ENCODE measurements at regions not wholly inside any gene's neighbourhood (a gene's known extent, or its start where the extent isn't known, plus 50 kb on each side); places are given as distances from the start of the nearest gene placed in this dataset.
"Not testable (repeated sequence)": the region's sequence is repeated elsewhere in the genome, so short reads cannot be mapped to it uniquely, and the experiment has no call there.

DNA sequence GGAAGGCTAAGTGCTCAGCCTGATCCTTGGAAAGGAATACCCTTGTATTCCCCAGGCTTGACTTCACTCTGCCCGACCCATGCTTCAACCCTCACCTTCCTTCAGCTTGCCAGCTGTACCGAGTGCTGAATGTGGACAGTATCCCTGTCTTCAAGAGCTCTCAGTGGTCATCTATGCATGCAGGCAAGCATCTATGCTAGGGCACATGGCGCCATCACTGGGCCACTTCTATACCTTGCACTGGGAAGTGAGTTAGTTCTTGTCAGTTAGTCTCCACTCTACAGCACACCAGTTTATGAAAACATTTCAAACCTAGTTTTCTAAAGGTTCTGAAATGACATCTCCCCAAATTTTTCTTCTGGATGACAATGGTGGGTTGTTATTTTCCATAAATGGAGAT lies 82.0 kb upstream of the MYRIP start:
- no peak overlapping the region for H3K4me3 ChIP-seq
- in situ Hi-C loops (cut with MboI; ENCODE audit: low pct_unique_long_range_greater_than_20kb in 2 of 9, low sequenced_read_pairs in 9 of 9, unreplicated experiment in 9 of 9) = no loop called here
- H3K27ac ChIP-seq = no peak overlapping the region
- no peak for ATAC-seq (replicated peaks in 6 of 8)
- WGBS, 10 experiments = 16 to 100% (median 50%) methylated on average over 1 to 2 of the region's 3 CpGs; no CpG with 5 or more reads in 3 of the 10 experiments
- H3K4me1 ChIP-seq (replicated peaks in 1 of 2) = no peaks in the 10 kb centered on the region

DNA sequence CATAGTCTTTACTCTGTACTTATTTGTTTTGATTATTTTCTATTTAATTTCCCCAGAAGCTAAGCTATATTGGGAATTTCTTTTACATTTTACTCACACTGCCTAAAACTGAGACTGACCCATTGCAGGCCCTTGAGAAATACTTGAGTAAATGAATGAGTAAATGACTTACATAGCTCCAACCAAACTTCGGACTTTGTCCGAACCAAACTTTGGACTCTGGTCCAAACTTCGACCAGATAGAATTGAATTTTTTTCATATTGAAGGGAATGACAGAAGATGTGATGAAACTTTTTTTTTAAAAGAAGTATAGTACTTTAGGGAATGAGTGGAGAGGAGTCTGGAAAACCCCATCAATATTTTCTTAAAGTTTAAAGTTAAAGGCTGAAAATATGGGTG lies 75.6 kb upstream of the MYRIP start:
- H3K27ac ChIP-seq = no peak overlapping the region
- no peaks in the 10 kb centered on the region for H3K4me1 ChIP-seq (replicated peaks in 1 of 2)
- WGBS, 10 experiments = 0 to 89% (median 82%) methylated on average over 2 to 3 of the region's 3 CpGs
- ATAC-seq (replicated peaks in 6 of 8) = no peak
- H3K4me3 ChIP-seq = no peak overlapping the region
- in situ Hi-C loops (cut with MboI; ENCODE audit: low pct_unique_long_range_greater_than_20kb in 2 of 9, low sequenced_read_pairs in 9 of 9, unreplicated experiment in 9 of 9) = no loop called here

- ATAC-seq (replicated peaks in 6 of 8); H3K4me1 ChIP-seq (replicated peaks in 1 of 2); in situ Hi-C loops (cut with MboI; ENCODE audit: low pct_unique_long_range_greater_than_20kb in 2 of 9, low sequenced_read_pairs in 9 of 9, unreplicated experiment in 9 of 9); H3K27ac ChIP-seq; H3K4me3 ChIP-seq: not testable (repeated sequence)
- 80 to 100% methylated on average over 1 of the region's 1 CpG; no CpG with 5 or more reads in 8 of the 10 experiments for WGBS, 10 experiments
Measured at GRCh38 chr3:39739658-39740057, 69.8 kb upstream of the MYRIP start.

DNA sequence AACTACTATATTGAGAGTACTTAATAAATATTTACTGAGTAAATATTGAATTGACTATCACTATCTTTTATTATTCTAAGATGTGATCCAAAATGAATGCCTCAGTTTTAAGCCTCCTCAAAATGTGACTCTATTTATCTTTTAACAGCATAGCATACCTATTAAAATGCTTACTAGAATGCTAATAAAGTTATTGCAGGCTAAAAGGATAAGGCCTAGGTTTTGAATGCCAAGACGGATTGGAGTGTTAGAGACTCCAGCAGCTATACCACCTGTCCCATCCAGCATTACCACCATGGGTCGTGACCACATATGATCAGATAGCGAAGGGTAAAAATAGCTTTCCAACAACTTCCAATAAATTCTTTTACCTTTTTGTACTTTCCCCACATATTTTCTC lies 64.7 kb upstream of the MYRIP start:
- H3K4me1 ChIP-seq (replicated peaks in 1 of 2) = no peaks in the 10 kb centered on the region
- no peak overlapping the region for H3K4me3 ChIP-seq
- H3K27ac ChIP-seq = no peak overlapping the region
- in situ Hi-C loops (cut with MboI; ENCODE audit: low pct_unique_long_range_greater_than_20kb in 2 of 9, low sequenced_read_pairs in 9 of 9, unreplicated experiment in 9 of 9) = no loop called here
- 42 to 89% (median 77%) methylated on average over 1 to 3 of the region's 3 CpGs for WGBS, 10 experiments
- ATAC-seq (replicated peaks in 6 of 8) = no peak

DNA sequence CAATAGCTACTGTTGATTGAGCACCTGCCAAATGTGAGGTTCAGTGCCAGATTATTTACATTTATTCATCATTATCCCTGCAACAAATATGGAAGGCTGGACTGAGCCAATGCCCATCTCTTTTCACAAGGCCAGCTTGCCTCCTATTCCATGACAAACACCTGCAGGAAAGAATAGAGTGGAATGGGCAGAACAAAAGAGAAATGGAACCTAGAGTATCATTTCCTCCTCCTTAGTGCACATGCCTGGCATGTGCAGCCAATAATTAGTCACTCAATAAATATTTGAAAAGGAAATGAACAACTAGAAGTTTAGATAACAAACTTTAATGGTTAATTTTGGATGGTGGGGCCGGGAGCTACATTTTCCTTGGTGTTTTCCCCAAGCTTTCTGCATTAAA lies 61.4 kb upstream of the MYRIP start:
- WGBS, 10 experiments = 0 to 100% (median 50%) methylated on average over 1 of the region's 1 CpG; no CpG with 5 or more reads in 1 of the 10 experiments
- ATAC-seq (replicated peaks in 6 of 8) = no peak
- no peaks in the 10 kb centered on the region for H3K4me1 ChIP-seq (replicated peaks in 1 of 2)
- no peak overlapping the region for H3K4me3 ChIP-seq
- no peak overlapping the region for H3K27ac ChIP-seq
- in situ Hi-C loops (cut with MboI; ENCODE audit: low pct_unique_long_range_greater_than_20kb in 2 of 9, low sequenced_read_pairs in 9 of 9, unreplicated experiment in 9 of 9) = no loop called here

GRCh38 chr3:39748763-39749162 lies 60.6 kb upstream of the MYRIP start:
- Histone ChIP-seq H3K4me1 (replicated peaks in 1 of 2) (no peaks in the 10 kb centered on the region), H3K4me3 (no peak overlapping the region), H3K27ac (no peak overlapping the region)
- WGBS, 10 experiments = 0 to 100% (median 64%) methylated on average over 1 to 2 of the region's 2 CpGs; no CpG with 5 or more reads in 2 of the 10 experiments
- ATAC-seq (replicated peaks in 6 of 8) = peak in 2 of 8 experiments; percentile 74 to 77
- in situ Hi-C loops (cut with MboI; ENCODE audit: low pct_unique_long_range_greater_than_20kb in 2 of 9, low sequenced_read_pairs in 9 of 9, unreplicated experiment in 9 of 9) = no loop called here

DNA sequence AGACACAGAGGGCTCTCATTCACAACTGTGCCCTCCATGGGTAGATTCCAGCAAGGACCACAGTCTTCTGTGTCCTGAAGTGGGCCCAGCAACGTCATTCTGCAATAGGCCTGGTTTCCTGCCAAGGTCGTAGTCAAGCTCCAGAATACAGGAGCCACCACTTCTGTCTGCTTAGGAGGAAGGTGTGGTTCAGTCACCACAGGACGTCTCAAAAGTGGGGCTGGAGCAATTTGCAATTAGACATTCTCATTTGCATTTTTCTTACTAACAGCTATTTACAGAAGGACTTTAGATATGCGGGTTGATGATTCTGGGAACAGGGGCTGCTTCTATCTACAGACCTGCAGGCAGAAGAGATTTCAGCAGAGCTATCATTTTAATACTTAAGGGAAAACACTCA lies 58.7 kb upstream of the MYRIP start:
- peak in 3 of 8 experiments; percentile 50 to 81 (median 70) for ATAC-seq (replicated peaks in 6 of 8)
- Histone ChIP-seq H3K4me1 (replicated peaks in 1 of 2) (no peaks in the 10 kb centered on the region), H3K4me3 (no peak overlapping the region), H3K27ac (no peak overlapping the region)
- in situ Hi-C loops (cut with MboI; ENCODE audit: low pct_unique_long_range_greater_than_20kb in 2 of 9, low sequenced_read_pairs in 9 of 9, unreplicated experiment in 9 of 9) = no loop called here
- WGBS, 10 experiments = 0 to 100% (median 35%) methylated on average over 1 to 3 of the region's 4 CpGs; no CpG with 5 or more reads in 2 of the 10 experiments

- H3K4me3 ChIP-seq = no peak overlapping the region
- no peaks in the 10 kb centered on the region for H3K4me1 ChIP-seq (replicated peaks in 1 of 2)
- WGBS, 10 experiments = 0 to 89% (median 60%) methylated on average over 1 of the region's 1 CpG; no CpG with 5 or more reads in 2 of the 10 experiments
- in situ Hi-C loops (cut with MboI; ENCODE audit: low pct_unique_long_range_greater_than_20kb in 2 of 9, low sequenced_read_pairs in 9 of 9, unreplicated experiment in 9 of 9) = no loop called here
- no peak for ATAC-seq (replicated peaks in 6 of 8)
- H3K27ac ChIP-seq = no peak overlapping the region
Measured at GRCh38 chr3:39751286-39751685, 58.1 kb upstream of the MYRIP start.

GRCh38 chr3:39752019-39752637 lies 57.3 kb upstream of the MYRIP start:
- 0 to 100% (median 80%) methylated on average over 1 to 3 of the region's 3 CpGs; no CpG with 5 or more reads in 1 of the 10 experiments for WGBS, 10 experiments
- Histone ChIP-seq H3K4me3 (no peak overlapping the region), H3K4me1 (replicated peaks in 1 of 2) (no peaks in the 10 kb centered on the region), H3K27ac (no peak overlapping the region)
- no peak for ATAC-seq (replicated peaks in 6 of 8)
- in situ Hi-C loops (cut with MboI; ENCODE audit: low pct_unique_long_range_greater_than_20kb in 2 of 9, low sequenced_read_pairs in 9 of 9, unreplicated experiment in 9 of 9) = no loop called here

DNA sequence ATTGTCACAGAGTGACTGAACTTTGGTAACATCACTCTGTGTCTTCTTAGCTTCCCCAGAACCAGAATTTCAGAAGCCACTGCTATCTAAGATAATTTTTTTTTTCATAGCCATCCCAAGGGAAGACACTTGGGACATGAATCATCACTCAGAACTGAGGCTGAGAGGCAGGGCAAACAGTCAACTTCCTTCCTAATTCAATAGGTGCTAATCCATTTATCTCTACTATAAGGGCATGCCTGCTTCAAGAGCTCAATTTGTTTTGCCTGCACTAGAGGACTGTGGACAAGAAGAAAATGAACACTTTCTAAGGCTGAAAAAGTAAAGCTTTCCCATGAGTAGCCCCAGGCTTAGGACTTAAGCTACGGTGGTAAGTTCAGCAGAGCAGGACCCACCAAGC lies 56.7 kb upstream of the MYRIP start:
- Histone ChIP-seq H3K4me1 (replicated peaks in 1 of 2) (no peaks in the 10 kb centered on the region), H3K4me3 (no peak overlapping the region), H3K27ac (no peak overlapping the region)
- in situ Hi-C loops (cut with MboI; ENCODE audit: low pct_unique_long_range_greater_than_20kb in 2 of 9, low sequenced_read_pairs in 9 of 9, unreplicated experiment in 9 of 9) = no loop called here
- 17 to 100% (median 78%) methylated on average over 1 of the region's 1 CpG; no CpG with 5 or more reads in 4 of the 10 experiments for WGBS, 10 experiments
- peak in 1 of 8 experiments; percentile 41 for ATAC-seq (replicated peaks in 6 of 8)

- in situ Hi-C loops (cut with MboI; ENCODE audit: low pct_unique_long_range_greater_than_20kb in 2 of 9, low sequenced_read_pairs in 9 of 9, unreplicated experiment in 9 of 9) = no loop called here
- Histone ChIP-seq H3K4me3 (no peak overlapping the region), H3K4me1 (replicated peaks in 1 of 2) (no peaks in the 10 kb centered on the region), H3K27ac (no peak overlapping the region)
- 17 to 86% (median 83%) methylated on average over 1 of the region's 1 CpG; no CpG with 5 or more reads in 2 of the 10 experiments for whole genome bisulfite sequencing, 10 experiments
- peak in 2 of 8 experiments; percentile 42 to 81 for ATAC-seq (replicated peaks in 6 of 8)
Measured at GRCh38 chr3:39753391-39753790, 56.0 kb upstream of the MYRIP start.

DNA sequence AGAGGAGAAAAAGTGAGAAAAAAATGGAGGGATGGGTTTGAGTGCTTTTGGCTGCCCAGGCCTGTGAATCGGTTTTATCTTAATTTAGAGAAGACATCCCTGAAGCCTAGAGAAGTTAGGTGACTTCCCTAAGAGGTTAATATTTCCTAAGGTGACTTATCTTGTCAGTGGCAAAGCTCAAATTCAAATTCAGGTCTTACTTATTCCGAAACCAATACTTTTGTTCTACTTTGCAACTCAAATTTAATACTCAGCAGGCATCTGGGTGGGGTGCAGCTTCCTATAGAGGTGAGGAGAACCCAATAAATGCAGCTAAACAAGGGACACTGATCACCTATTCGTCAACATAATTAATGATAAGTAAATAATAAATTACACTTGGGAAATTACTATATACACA lies 54.9 kb upstream of the MYRIP start:
- in situ Hi-C loops (cut with MboI; ENCODE audit: low pct_unique_long_range_greater_than_20kb in 2 of 9, low sequenced_read_pairs in 9 of 9, unreplicated experiment in 9 of 9) = no loop called here
- H3K4me1 ChIP-seq (replicated peaks in 1 of 2) = no peaks in the 10 kb centered on the region
- no peak overlapping the region for H3K27ac ChIP-seq
- 12 to 72% (median 47%) methylated on average over 1 to 3 of the region's 3 CpGs; no CpG with 5 or more reads in 1 of the 10 experiments for WGBS, 10 experiments
- ATAC-seq (replicated peaks in 6 of 8) = no peak
- H3K4me3 ChIP-seq = no peak overlapping the region

- no peak for ATAC-seq (replicated peaks in 6 of 8)
- no peak overlapping the region for H3K4me3 ChIP-seq
- no peak overlapping the region for H3K27ac ChIP-seq
- 10 to 100% (median 57%) methylated on average over 1 of the region's 1 CpG; no CpG with 5 or more reads in 3 of the 10 experiments for WGBS, 10 experiments
- H3K4me1 ChIP-seq (replicated peaks in 1 of 2) = no peaks in the 10 kb centered on the region
- in situ Hi-C loops (cut with MboI; ENCODE audit: low pct_unique_long_range_greater_than_20kb in 2 of 9, low sequenced_read_pairs in 9 of 9, unreplicated experiment in 9 of 9) = no loop called here
Measured at GRCh38 chr3:39755100-39755499, 54.3 kb upstream of the MYRIP start.

DNA sequence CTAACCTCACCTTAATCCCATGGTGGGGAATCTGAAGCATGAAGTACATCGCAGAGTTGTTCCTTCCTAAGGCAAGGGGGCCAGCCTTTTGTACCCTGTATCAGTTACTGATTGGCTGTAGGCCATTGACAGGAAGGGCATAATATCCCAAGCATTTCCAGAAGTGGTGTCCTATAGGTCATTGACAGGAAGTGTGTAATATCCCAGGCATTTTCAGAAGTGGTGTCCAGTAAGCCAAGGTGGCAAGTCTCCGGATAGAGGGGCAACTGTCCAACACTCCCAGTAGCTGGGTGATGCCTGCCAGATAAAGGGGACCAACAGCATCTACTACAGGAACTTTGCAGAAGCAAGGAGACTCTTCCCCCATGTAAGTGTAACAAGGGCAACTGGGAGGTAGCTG lies 52.1 kb upstream of the MYRIP start:
- H3K4me3 ChIP-seq = no peak overlapping the region
- in situ Hi-C loops (cut with MboI; ENCODE audit: low pct_unique_long_range_greater_than_20kb in 2 of 9, low sequenced_read_pairs in 9 of 9, unreplicated experiment in 9 of 9) = no loop called here
- WGBS, 10 experiments = 40 to 100% (median 83%) methylated on average over 1 to 2 of the region's 2 CpGs; no CpG with 5 or more reads in 3 of the 10 experiments
- no peaks in the 10 kb centered on the region for H3K4me1 ChIP-seq (replicated peaks in 1 of 2)
- no peak overlapping the region for H3K27ac ChIP-seq
- ATAC-seq (replicated peaks in 6 of 8) = no peak

Data from motor neuron (in vitro differentiated cells).